WERI-Rb-1 (cell line): ENCODE measurements at regions not wholly inside any gene's neighbourhood (a gene's known extent, or its start where the extent isn't known, plus 50 kb on each side); places are given as distances from the start of the nearest gene placed in this dataset.

Source experiments
- DNase-seq: peaks from one replicate; pipeline ENCODE4 v3.0.0-alpha.2; 2020
- H3K27ac ChIP-seq: fragments of 250-450 bp; sonication (Bioruptor Pico); 2 replicates; pipeline ENCODE4 v1.5.1; 2020; ENCODE audit warnings: mild to moderate bottlenecking, moderate library complexity
- H3K27me3 ChIP-seq: fragments of 250-450 bp; sonication (Bioruptor Pico); 2 replicates; pipeline ENCODE4 v1.5.1; 2021; ENCODE audit warnings: mild to moderate bottlenecking, low read depth, moderate library complexity; ENCODE audit not compliant: insufficient read depth, severe bottlenecking
- H3K36me3 ChIP-seq: fragments of 250-450 bp; sonication (Bioruptor Pico); 2 replicates; pipeline ENCODE4 v1.5.1; 2020; ENCODE audit warnings: mild to moderate bottlenecking, moderate library complexity
- H3K4me3 ChIP-seq: 2 replicates; pipeline ENCODE4 v1.5.1; 2011; ENCODE audit warnings: low read depth, mild to moderate bottlenecking, control low read depth, low read length
- H3K9me3 ChIP-seq: fragments of 250-450 bp; sonication (Bioruptor Pico); 2 replicates; pipeline ENCODE4 v1.5.1; 2021; ENCODE audit warnings: mild to moderate bottlenecking, moderate library complexity; ENCODE audit not compliant: severe bottlenecking
- TF ChIP-seq, protein P1 (sequence below): IDR thresholded peaks from 2 replicates; pipeline ENCODE4 v1.5.1; 2011; ENCODE audit warnings: low read depth, mild to moderate bottlenecking, control low read depth, inconsistent platforms, low read length

GRCh38 chr15:85879334-85880163 is 84.8 kb upstream of the KLHL25 start:
- H3K36me3 ChIP-seq: no peaks in the 10 kb centered on the region
- H3K9me3 ChIP-seq: no peaks in the 10 kb centered on the region
- no peak overlapping the region for H3K4me3 ChIP-seq
- no peak overlapping the region for H3K27ac ChIP-seq
- no peaks in the 10 kb centered on the region for H3K27me3 ChIP-seq
- peak; percentile 20 for DNase-seq
- TF ChIP-seq, protein P1, sequence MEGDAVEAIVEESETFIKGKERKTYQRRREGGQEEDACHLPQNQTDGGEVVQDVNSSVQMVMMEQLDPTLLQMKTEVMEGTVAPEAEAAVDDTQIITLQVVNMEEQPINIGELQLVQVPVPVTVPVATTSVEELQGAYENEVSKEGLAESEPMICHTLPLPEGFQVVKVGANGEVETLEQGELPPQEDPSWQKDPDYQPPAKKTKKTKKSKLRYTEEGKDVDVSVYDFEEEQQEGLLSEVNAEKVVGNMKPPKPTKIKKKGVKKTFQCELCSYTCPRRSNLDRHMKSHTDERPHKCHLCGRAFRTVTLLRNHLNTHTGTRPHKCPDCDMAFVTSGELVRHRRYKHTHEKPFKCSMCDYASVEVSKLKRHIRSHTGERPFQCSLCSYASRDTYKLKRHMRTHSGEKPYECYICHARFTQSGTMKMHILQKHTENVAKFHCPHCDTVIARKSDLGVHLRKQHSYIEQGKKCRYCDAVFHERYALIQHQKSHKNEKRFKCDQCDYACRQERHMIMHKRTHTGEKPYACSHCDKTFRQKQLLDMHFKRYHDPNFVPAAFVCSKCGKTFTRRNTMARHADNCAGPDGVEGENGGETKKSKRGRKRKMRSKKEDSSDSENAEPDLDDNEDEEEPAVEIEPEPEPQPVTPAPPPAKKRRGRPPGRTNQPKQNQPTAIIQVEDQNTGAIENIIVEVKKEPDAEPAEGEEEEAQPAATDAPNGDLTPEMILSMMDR: no peak

GRCh38 chr15:85880501-85881190 is 85.9 kb upstream of the KLHL25 start:
- TF ChIP-seq, protein P1: no peak
- DNase-seq: no peak
- no peak overlapping the region for H3K27ac ChIP-seq
- no peaks in the 10 kb centered on the region for H3K9me3 ChIP-seq
- no peak overlapping the region for H3K4me3 ChIP-seq
- no peaks in the 10 kb centered on the region for H3K27me3 ChIP-seq
- H3K36me3 ChIP-seq: no peaks in the 10 kb centered on the region

DNA sequence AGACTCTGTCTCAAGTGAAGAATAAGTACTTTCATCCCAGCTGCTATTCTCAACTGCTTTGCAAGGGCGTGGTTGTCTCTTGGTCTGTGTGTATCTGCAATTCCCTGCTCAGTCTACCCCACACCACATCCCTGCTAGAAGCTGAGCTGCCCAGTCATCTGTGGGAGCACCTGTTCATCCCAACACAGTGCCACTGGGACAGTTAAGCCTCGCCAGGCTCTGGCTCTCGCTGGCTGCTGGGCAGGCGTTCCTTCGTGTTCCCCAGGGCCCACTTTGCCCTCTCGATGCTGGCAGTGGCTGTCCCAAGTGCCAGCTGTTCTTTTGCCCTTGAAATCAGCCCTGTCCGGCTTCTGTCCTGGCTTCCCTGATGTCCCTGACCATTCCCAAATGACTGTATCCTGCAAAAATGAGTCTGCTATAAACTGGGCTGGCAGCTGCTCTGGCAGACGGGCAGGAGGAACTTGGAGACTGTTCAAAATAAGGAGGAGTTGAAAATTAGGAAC is 91.6 kb upstream of the KLHL25 start:
- TF ChIP-seq, protein P1: no peak
- no peak for DNase-seq
- Histone ChIP-seq H3K9me3 (no peaks in the 10 kb centered on the region), H3K27ac (no peak overlapping the region), H3K27me3 (no peaks in the 10 kb centered on the region), H3K4me3 (no peak overlapping the region), H3K36me3 (no peaks in the 10 kb centered on the region)

- H3K36me3 ChIP-seq: no peaks in the 10 kb centered on the region
- TF ChIP-seq, protein P1: no peak
- DNase-seq: no peak
- no peaks in the 10 kb centered on the region for H3K27me3 ChIP-seq
- H3K4me3 ChIP-seq: no peak overlapping the region
- H3K9me3 ChIP-seq: no peaks in the 10 kb centered on the region
- H3K27ac ChIP-seq: no peak overlapping the region
These were observed 95.4 kb upstream of the KLHL25 start for GRCh38 chr15:85889956-85890619.

DNA sequence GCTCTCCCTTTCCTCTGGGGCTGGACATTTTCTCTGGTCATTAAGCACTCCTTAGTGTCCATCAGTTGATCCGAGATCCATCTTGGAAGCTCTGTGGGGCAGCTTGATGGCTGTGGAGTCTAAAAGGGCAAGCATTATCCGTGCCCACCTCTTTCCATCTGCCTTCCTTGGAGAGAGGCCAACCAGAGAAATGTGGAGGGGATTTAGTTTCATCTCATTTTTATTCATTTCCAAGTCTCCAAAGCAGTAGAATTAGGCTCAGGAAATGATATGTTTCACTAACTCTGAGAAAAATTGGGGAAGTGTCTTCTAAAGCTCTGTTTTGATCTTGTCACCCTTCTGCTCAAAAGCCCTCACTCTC is 95.9 kb upstream of the KLHL25 start:
- Histone ChIP-seq H3K36me3 (no peaks in the 10 kb centered on the region), H3K27me3 (no peaks in the 10 kb centered on the region), H3K27ac (no peak overlapping the region), H3K4me3 (no peak overlapping the region), H3K9me3 (no peaks in the 10 kb centered on the region)
- TF ChIP-seq, protein P1: no peak
- DNase-seq: no peak
